CD4-positive, alpha-beta T cell (primary cell): ENCODE measurements at regions not wholly inside any gene's neighbourhood (a gene's known extent, or its start where the extent isn't known, plus 50 kb on each side); places are given as distances from the start of the nearest gene placed in this dataset.

Experiments used
- ATAC-seq: fragments of 200-7000 bp; cut with Tn5 transposase; one replicate; pipeline ENCODE4 v1.10.0; 2022; ENCODE audit warnings: mild to moderate bottlenecking; ENCODE audit not compliant: poor library complexity
- CTCF ChIA-PET: fragments of 350-600 bp; sonication (Branson Sonifier 250); formaldehyde crosslinking; loops from one replicate; lab custom pipeline; 2021; ENCODE audit warnings: antibody characterized with exemption, inconsistent platforms; lab: Charles Lee
- POLR2A ChIA-PET: fragments of 350-600 bp; sonication (Branson Sonifier 250); formaldehyde crosslinking; loops from one replicate; lab custom pipeline; 2021; ENCODE audit warnings: antibody characterized with exemption, inconsistent platforms; lab: Charles Lee
- DNase-seq, 14 experiments: peaks; one replicate each; pipeline ENCODE4 v3.0.0-alpha.2; 2013 to 2020; ENCODE audit warnings: mixed read lengths in 2 of 14
- H3K27ac ChIP-seq, 2 donors: one replicate each; pipeline versions ENCODE4 v1.5.1 to v1.7.0; 2013; ENCODE audit warnings: low read length in 2 of 2, low read depth in 1 of 2, mild to moderate bottlenecking in 1 of 2
- H3K27me3 ChIP-seq, 2 experiments: 1 replicate in 1 of 2; 2 replicates in 1 of 2; pipeline versions ENCODE4 v1.6.1 to v1.7.0; 2013; ENCODE audit warnings: low read length in 2 of 2, control low read depth in 1 of 2, mild to moderate bottlenecking in 1 of 2, moderate library complexity in 1 of 2; ENCODE audit not compliant: insufficient read depth in 2 of 2, control insufficient read depth in 1 of 2
- H3K36me3 ChIP-seq: one replicate; pipeline ENCODE4 v1.6.1; 2013; ENCODE audit warnings: low read length, control low read depth; ENCODE audit not compliant: insufficient read depth
- H3K4me1 ChIP-seq: one replicate; pipeline ENCODE4 v1.6.1; 2013; ENCODE audit warnings: low read length, control low read depth; ENCODE audit not compliant: insufficient read depth
- H3K4me3 ChIP-seq: one replicate; pipeline ENCODE4 v1.5.1; 2013; ENCODE audit warnings: mild to moderate bottlenecking, low read length, moderate library complexity
- H3K9me3 ChIP-seq, 2 experiments: 1 replicate in 1 of 2; 2 replicates in 1 of 2; pipeline versions ENCODE4 v1.6.1 to v1.7.0; 2013; ENCODE audit warnings: low read length in 2 of 2, mild to moderate bottlenecking in 2 of 2, control low read depth in 1 of 2, moderate library complexity in 1 of 2; ENCODE audit not compliant: control insufficient read depth in 1 of 2, insufficient read depth in 1 of 2
- H3K27ac Mint-ChIP-seq: one replicate; pipeline ENCODE4 v1.8.0; 2020; ENCODE audit warnings: mixed read lengths
- H3K27me3 Mint-ChIP-seq: one replicate; pipeline ENCODE4 v1.8.0; 2021; ENCODE audit warnings: mixed read lengths
- H3K36me3 Mint-ChIP-seq: one replicate; pipeline ENCODE4 v1.8.0; 2021; ENCODE audit warnings: low read depth, mixed read lengths
- H3K4me1 Mint-ChIP-seq: one replicate; pipeline ENCODE4 v1.8.0; 2021; ENCODE audit warnings: low read depth, mixed read lengths
- H3K4me3 Mint-ChIP-seq: one replicate; pipeline ENCODE4 v1.8.0; 2020; ENCODE audit warnings: mild to moderate bottlenecking, mixed read lengths
- H3K9me3 Mint-ChIP-seq: one replicate; pipeline ENCODE4 v1.8.0; 2020; ENCODE audit warnings: mixed read lengths
- intact Hi-C, 2 experiments: fragments of 100-400 bp; cut with DNase I in 1 of 2; cut with micrococcal nuclease in 1 of 2; formaldehyde crosslinking; loops; one replicate each; pipeline versions ENCODE4 v1.15.1 to v1.9.0; 2023 to 2025; cut with DNase I, micrococcal nuclease
- TF ChIP-seq, protein P1 (sequence below): fragments of 200-600 bp; IDR thresholded peaks from one replicate; pipeline ENCODE4 v1.8.0; 2022; ENCODE audit warnings: antibody characterized with exemption, mild to moderate bottlenecking

DNA sequence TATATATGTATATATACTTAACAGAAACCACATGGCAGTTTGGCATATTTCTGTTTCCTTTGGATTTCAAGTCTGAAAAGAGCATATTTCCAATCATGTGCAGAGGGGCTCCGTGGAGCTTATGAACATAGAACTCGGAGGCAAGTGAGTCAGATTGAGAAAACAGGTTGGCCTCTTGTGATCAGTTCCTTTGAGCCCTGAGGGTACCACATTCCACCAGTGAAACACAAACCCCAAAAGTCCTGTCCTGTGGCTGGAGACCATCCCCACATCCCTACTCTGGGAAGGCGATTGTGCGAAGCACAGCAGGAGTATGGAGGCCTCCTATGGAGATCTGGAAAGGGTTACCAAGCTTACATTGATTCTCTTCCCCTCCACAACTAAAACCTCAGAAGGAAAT is 196.7 kb upstream of the TMEM72 start:
- Histone ChIP-seq H3K36me3 (no peaks in the 10 kb centered on the region), H3K9me3 (no peaks in the 10 kb centered on the region), H3K4me1 (no peaks in the 10 kb centered on the region), H3K27me3 (no peaks in the 10 kb centered on the region), H3K4me3 (no peak overlapping the region), H3K27ac (no peak overlapping the region)
- intact Hi-C loops: no loop called here
- no peak for DNase-seq
- no peaks in the 10 kb centered on the region for H3K36me3 Mint-ChIP-seq
- no peak overlapping the region for H3K4me3 Mint-ChIP-seq
- ChIA-PET POLR2A (no interaction called here), CTCF (no interaction called here)
- peaks cover 5% of the 10 kb centered on the region for H3K27me3 Mint-ChIP-seq
- TF ChIP-seq, protein P1, sequence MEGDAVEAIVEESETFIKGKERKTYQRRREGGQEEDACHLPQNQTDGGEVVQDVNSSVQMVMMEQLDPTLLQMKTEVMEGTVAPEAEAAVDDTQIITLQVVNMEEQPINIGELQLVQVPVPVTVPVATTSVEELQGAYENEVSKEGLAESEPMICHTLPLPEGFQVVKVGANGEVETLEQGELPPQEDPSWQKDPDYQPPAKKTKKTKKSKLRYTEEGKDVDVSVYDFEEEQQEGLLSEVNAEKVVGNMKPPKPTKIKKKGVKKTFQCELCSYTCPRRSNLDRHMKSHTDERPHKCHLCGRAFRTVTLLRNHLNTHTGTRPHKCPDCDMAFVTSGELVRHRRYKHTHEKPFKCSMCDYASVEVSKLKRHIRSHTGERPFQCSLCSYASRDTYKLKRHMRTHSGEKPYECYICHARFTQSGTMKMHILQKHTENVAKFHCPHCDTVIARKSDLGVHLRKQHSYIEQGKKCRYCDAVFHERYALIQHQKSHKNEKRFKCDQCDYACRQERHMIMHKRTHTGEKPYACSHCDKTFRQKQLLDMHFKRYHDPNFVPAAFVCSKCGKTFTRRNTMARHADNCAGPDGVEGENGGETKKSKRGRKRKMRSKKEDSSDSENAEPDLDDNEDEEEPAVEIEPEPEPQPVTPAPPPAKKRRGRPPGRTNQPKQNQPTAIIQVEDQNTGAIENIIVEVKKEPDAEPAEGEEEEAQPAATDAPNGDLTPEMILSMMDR: no peak
- ATAC-seq: no peak
- no peak overlapping the region for H3K27ac Mint-ChIP-seq
- no peaks in the 10 kb centered on the region for H3K9me3 Mint-ChIP-seq
- H3K4me1 Mint-ChIP-seq: no peaks in the 10 kb centered on the region

DNA sequence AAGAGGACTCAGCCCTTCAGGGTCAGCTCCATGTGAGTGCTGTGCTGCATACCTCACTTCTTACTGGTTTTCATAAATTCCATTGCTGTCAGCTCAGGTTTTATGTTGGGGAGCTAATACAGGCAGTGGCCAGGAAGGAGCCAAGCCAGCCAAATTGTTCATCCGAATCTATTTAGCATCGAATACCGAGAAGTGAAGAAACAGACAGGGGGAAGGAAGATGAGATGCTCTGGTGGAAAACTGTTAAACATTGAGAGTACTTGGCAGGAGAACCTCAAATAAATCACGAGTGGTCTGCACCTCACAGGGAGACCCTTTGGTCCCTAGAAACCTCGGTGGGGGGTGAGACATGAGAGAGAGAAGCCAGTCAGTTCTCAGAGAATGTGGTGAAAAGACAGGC is 196.0 kb upstream of the TMEM72 start:
- Mint-ChIP-seq H3K27me3 (peaks cover 1% of the 10 kb centered on the region), H3K36me3 (no peaks in the 10 kb centered on the region), H3K4me3 (no peak overlapping the region), H3K9me3 (no peaks in the 10 kb centered on the region), H3K4me1 (no peaks in the 10 kb centered on the region), H3K27ac (no peak overlapping the region)
- no peak for DNase-seq
- TF ChIP-seq, protein P1: no peak
- ChIA-PET CTCF (no interaction called here), POLR2A (no interaction called here)
- Histone ChIP-seq H3K4me3 (no peak overlapping the region), H3K36me3 (no peaks in the 10 kb centered on the region), H3K27ac (no peak overlapping the region), H3K4me1 (no peaks in the 10 kb centered on the region), H3K9me3 (no peaks in the 10 kb centered on the region), H3K27me3 (no peaks in the 10 kb centered on the region)
- intact Hi-C loops: no loop called here
- no peak for ATAC-seq

DNA sequence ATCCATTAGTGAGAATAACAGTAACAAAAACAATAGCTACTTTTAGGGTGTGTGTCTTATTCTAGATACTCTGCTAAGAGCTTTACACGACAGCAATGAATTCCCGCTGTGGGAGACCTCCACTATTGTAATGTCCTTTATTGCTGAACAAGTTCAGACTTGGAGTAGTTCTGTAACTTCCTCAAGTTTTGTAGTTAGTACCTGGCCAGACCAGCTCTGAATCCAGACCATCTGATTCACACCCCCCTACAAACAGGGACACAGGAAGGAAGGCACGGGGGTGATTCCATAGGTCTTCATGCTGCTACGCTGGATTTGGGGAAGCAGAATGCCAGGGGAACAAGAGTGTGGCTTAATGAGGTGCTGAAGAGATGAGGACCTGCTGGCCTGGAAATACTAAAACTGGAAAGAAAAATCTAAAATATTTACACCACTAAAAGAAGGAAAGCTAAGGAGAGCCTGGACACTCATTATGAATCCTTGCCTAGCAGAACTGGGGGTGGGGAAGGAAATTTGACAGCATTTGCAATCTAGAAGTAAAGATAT is 194.6 kb upstream of the TMEM72 start:
- ChIA-PET CTCF (no interaction called here), POLR2A (no interaction called here)
- no peaks in the 10 kb centered on the region for H3K27me3 Mint-ChIP-seq

More for the DNA sequence above, 194.6 kb upstream of the TMEM72 start:
- no peaks in the 10 kb centered on the region for H3K27me3 ChIP-seq
- Mint-ChIP-seq H3K27ac (no peak overlapping the region), H3K36me3 (no peaks in the 10 kb centered on the region), H3K4me1 (no peaks in the 10 kb centered on the region), H3K4me3 (no peak overlapping the region), H3K9me3 (no peaks in the 10 kb centered on the region)
- ATAC-seq (no peak), DNase-seq (no peak)
- H3K36me3 ChIP-seq: no peaks in the 10 kb centered on the region
- no peak overlapping the region for H3K4me3 ChIP-seq
- TF ChIP-seq, protein P1: no peak
- intact Hi-C loops: no loop called here
- no peaks in the 10 kb centered on the region for H3K9me3 ChIP-seq
- no peaks in the 10 kb centered on the region for H3K4me1 ChIP-seq
- H3K27ac ChIP-seq: no peak overlapping the region
